GM23248 (cell line): ENCODE measurements at regions not wholly inside any gene's neighbourhood (a gene's known extent, or its start where the extent isn't known, plus 50 kb on each side); places are given as distances from the start of the nearest gene placed in this dataset.
"Not testable (repeated sequence)": the region's sequence is repeated elsewhere in the genome, so short reads cannot be mapped to it uniquely, and the experiment has no call there.

Experiments
- EZH2 ChIP-seq: fragments of 200-600 bp; sonication (generic); IDR thresholded peaks from 2 replicates; pipeline ENCODE4 v1.6.1; 2018; ENCODE audit warnings: antibody characterized with exemption, mild to moderate bottlenecking; ENCODE audit not compliant: insufficient read depth, poor library complexity, severe bottlenecking
- EZH2phosphoT487 ChIP-seq: fragments of 200-600 bp; sonication (generic); IDR thresholded peaks from 2 replicates; pipeline ENCODE4 v1.6.1; 2018; ENCODE audit warnings: antibody characterized with exemption, moderate library complexity, mild to moderate bottlenecking, low read depth; ENCODE audit not compliant: insufficient read depth

- not testable (repeated sequence) for TF ChIP-seq EZH2, EZH2phosphoT487
Observed at GRCh38 chr5:40107786-40108185, 571.9 kb upstream of the PTGER4 start.
